HEK293T (cell line): ENCODE measurements at regions not wholly inside any gene's neighbourhood (a gene's known extent, or its start where the extent isn't known, plus 50 kb on each side); places are given as distances from the start of the nearest gene placed in this dataset.

Experiments used
- ARNT ChIP-seq: fragments of 450-650 bp; IDR thresholded peaks from 2 replicates; pipeline ENCODE4 v1.6.1; 2017; ENCODE audit warnings: mild to moderate bottlenecking
- BHLHE40 ChIP-seq: fragments of 450-650 bp; IDR thresholded peaks from 2 replicates; pipeline ENCODE4 v1.6.1; 2016; ENCODE audit warnings: mild to moderate bottlenecking, moderate library complexity, borderline replicate concordance
- ELF4 ChIP-seq: fragments of 450-650 bp; IDR thresholded peaks from 2 replicates; pipeline ENCODE4 v1.6.1; 2017; ENCODE audit warnings: antibody characterized with exemption
- FOXM1 ChIP-seq: fragments of 450-650 bp; IDR thresholded peaks from 2 replicates; pipeline ENCODE4 v1.6.1; 2017; ENCODE audit warnings: mild to moderate bottlenecking, borderline replicate concordance
- L3MBTL2 ChIP-seq: fragments of 450-650 bp; conservative IDR thresholded peaks from 2 replicates; pipeline ENCODE4 v1.6.1; 2016; ENCODE audit warnings: mild to moderate bottlenecking
- LEF1 ChIP-seq: fragments of 450-650 bp; IDR thresholded peaks from 2 replicates; pipeline ENCODE4 v1.6.1; 2017; ENCODE audit warnings: mild to moderate bottlenecking, borderline replicate concordance
- SUZ12 ChIP-seq: fragments of 450-650 bp; IDR thresholded peaks from 2 replicates; pipeline ENCODE4 v1.6.1; 2016; ENCODE audit warnings: mild to moderate bottlenecking
- TARDBP ChIP-seq: fragments of 450-650 bp; IDR thresholded peaks from 2 replicates; pipeline ENCODE4 v1.6.1; 2016
- ZNF384 ChIP-seq: fragments of 450-650 bp; IDR thresholded peaks from 2 replicates; pipeline ENCODE4 v1.6.1; 2016
- TF ChIP-seq, protein P1 (sequence below): fragments of 450-650 bp; IDR thresholded peaks from 2 replicates; pipeline ENCODE4 v1.6.1; 2016

DNA sequence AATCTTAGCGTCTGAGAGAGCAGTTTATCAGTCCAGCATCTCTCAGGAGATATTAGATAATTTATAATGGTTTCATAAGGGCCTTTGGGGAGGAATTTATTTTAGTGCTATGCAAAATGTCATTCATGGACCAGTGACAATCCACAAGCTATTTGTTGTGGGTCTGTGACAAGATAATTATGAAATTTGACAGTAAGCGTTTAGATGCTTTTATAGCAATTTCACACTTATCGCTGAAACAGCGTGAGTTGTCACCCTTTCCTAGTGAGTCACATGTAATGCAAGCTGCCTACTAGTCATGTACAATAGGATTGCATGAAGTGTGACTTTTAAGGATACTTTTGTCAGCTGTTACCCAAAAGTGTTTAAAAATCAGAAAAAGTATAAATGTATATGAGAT, 315.6 kb upstream of the THBS1 start:
- TF ChIP-seq FOXM1 (no peak), ELF4 (no peak), TARDBP (no peak), BHLHE40 (no peak), SUZ12 (no peak), L3MBTL2 (no peak), ARNT (no peak), LEF1 (no peak), ZNF384 (no peak)
- TF ChIP-seq, protein P1, sequence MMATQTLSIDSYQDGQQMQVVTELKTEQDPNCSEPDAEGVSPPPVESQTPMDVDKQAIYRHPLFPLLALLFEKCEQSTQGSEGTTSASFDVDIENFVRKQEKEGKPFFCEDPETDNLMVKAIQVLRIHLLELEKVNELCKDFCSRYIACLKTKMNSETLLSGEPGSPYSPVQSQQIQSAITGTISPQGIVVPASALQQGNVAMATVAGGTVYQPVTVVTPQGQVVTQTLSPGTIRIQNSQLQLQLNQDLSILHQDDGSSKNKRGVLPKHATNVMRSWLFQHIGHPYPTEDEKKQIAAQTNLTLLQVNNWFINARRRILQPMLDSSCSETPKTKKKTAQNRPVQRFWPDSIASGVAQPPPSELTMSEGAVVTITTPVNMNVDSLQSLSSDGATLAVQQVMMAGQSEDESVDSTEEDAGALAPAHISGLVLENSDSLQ = no peak
